ENCODE measurements at regions not wholly inside any gene's neighbourhood (a gene's known extent, or its start where the extent isn't known, plus 50 kb on each side); places are given as distances from the start of the nearest gene placed in this dataset.

DNA sequence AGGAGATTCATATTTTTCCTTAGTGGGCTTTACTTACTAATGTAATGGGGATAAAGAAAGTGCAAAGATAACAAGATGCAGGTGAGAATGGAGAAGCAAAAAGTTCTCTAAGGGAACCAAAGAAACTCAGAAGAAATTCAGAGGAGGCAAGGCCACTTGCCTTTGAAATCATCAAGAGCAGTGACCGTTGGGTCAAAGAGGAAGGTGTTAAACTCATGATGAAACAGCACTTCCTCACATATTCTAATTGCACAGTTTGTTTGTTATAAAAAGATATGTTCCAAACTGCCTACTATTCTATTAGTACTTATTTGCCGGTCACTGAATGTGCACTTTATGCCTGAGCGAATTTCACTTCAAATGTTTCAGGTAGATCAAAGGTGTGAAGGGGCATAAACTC lies 975.1 kb downstream of the BCL11A start:
- CTCF ChIA-PET, result no interaction called here
- H3K4me3 ChIP-seq (ENCODE audit: control extremely low read depth in 1 of 5, extremely low read depth in 1 of 5, insufficient read depth in 1 of 5, low read depth in 2 of 5, low read length in 4 of 5), result no peak overlapping the region
- WGBS (ENCODE audit: insufficient coverage), result 100% methylated on average over 1 of the region's 3 CpGs
- no peak overlapping the region for H3K9ac ChIP-seq (ENCODE audit: low read length)
- no peaks in the 10 kb centered on the region for H3K9me3 ChIP-seq (ENCODE audit: control extremely low read depth in 1 of 3, control insufficient read depth in 2 of 3, insufficient read depth in 1 of 3, low read length in 2 of 3)
- intact Hi-C loops (cut with micrococcal nuclease), result no loop called here
- TF ChIP-seq, protein P1, sequence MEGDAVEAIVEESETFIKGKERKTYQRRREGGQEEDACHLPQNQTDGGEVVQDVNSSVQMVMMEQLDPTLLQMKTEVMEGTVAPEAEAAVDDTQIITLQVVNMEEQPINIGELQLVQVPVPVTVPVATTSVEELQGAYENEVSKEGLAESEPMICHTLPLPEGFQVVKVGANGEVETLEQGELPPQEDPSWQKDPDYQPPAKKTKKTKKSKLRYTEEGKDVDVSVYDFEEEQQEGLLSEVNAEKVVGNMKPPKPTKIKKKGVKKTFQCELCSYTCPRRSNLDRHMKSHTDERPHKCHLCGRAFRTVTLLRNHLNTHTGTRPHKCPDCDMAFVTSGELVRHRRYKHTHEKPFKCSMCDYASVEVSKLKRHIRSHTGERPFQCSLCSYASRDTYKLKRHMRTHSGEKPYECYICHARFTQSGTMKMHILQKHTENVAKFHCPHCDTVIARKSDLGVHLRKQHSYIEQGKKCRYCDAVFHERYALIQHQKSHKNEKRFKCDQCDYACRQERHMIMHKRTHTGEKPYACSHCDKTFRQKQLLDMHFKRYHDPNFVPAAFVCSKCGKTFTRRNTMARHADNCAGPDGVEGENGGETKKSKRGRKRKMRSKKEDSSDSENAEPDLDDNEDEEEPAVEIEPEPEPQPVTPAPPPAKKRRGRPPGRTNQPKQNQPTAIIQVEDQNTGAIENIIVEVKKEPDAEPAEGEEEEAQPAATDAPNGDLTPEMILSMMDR (IDR thresholded peaks at IDR 0.05), result no peak
- no peak for TF ChIP-seq EZH2 (IDR thresholded peaks at IDR 0.05; ENCODE audit: borderline replicate concordance, insufficient read depth, low read depth, low read length, poor library complexity, severe bottlenecking)
- POLR2A ChIA-PET, result no interaction called here
- H4K20me1 ChIP-seq (ENCODE audit: control insufficient read depth, insufficient read depth, low read length, poor library complexity, severe bottlenecking), result no peaks in the 10 kb centered on the region
- peaks cover 3 to 12% of the 10 kb centered on the region in 2 donors for H3K4me1 ChIP-seq (ENCODE audit: control insufficient read depth in 2 of 2, insufficient read depth in 2 of 2, low read length in 2 of 2)
- no peaks in the 10 kb centered on the region for H3K79me2 ChIP-seq (ENCODE audit: control insufficient read depth, insufficient read depth, low read length)
- H3K27me3 ChIP-seq (replicated peaks in 1 of 4; ENCODE audit: control extremely low read depth in 1 of 4, control insufficient read depth in 3 of 4, insufficient read depth in 4 of 4, low read length in 3 of 4), result no peaks in the 10 kb centered on the region
- H3K4me2 ChIP-seq (replicated peaks; ENCODE audit: low read depth, low read length, poor library complexity, severe bottlenecking), result no peak overlapping the region
- DNase-seq (no peak), ATAC-seq (ENCODE audit: low read depth) (no peak)
- no peak overlapping the region for H3K27ac ChIP-seq (ENCODE audit: low read length in 2 of 2)
- H3K27ac Mint-ChIP-seq, result no peak overlapping the region
- H3K9me3 Mint-ChIP-seq (ENCODE audit: insufficient read depth), result no peaks in the 10 kb centered on the region
- no peaks in the 10 kb centered on the region for H3K36me3 ChIP-seq (replicated peaks in 1 of 2; ENCODE audit: control extremely low read depth in 1 of 2, control insufficient read depth in 1 of 2, extremely low read depth in 1 of 2, insufficient read depth in 2 of 2, low read length in 1 of 2)
- H3K4me1 Mint-ChIP-seq, result peaks cover 16% of the 10 kb centered on the region
- H2AFZ ChIP-seq (ENCODE audit: insufficient read depth, low read depth, low read length, poor library complexity, severe bottlenecking), result no peak overlapping the region
- no peak overlapping the region for H3K4me3 Mint-ChIP-seq
- H3K27me3 Mint-ChIP-seq, result peaks cover 5% of the 10 kb centered on the region

DNA sequence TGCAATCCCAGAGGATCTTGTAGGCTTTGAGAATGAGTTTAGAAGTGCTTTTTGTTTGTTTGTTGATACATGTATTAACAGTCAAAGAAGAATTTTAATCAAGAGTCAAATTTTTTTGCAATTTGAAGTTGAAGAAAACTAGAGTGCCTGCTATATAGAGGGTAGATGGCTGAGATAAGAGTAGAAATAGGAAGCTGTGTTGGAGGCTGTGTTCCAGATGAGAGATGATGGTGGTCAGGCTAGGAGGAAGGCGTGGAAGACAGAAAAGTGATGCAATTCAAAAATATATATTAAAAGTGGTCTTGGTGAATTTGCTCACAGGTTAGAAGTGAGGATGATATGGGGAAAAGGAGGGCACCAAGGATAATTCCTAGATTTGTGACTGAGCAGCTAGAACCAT lies 978.3 kb downstream of the BCL11A start:
- TF ChIP-seq, protein P1 (IDR thresholded peaks at IDR 0.05), result no peak
- no peak for TF ChIP-seq EZH2 (IDR thresholded peaks at IDR 0.05; ENCODE audit: borderline replicate concordance, insufficient read depth, low read depth, low read length, poor library complexity, severe bottlenecking)
- Histone ChIP-seq H3K9ac (ENCODE audit: low read length) (no peak overlapping the region), H3K9me3 (ENCODE audit: control extremely low read depth in 1 of 3, control insufficient read depth in 2 of 3, insufficient read depth in 1 of 3, low read length in 2 of 3) (no peaks in the 10 kb centered on the region), H3K4me1 (ENCODE audit: control insufficient read depth in 2 of 2, insufficient read depth in 2 of 2, low read length in 2 of 2) (peaks cover 0 to 7% of the 10 kb centered on the region in 2 donors), H3K36me3 (replicated peaks in 1 of 2; ENCODE audit: control extremely low read depth in 1 of 2, control insufficient read depth in 1 of 2, extremely low read depth in 1 of 2, insufficient read depth in 2 of 2, low read length in 1 of 2) (no peaks in the 10 kb centered on the region), H3K79me2 (ENCODE audit: control insufficient read depth, insufficient read depth, low read length) (no peaks in the 10 kb centered on the region), H4K20me1 (ENCODE audit: control insufficient read depth, insufficient read depth, low read length, poor library complexity, severe bottlenecking) (no peaks in the 10 kb centered on the region), H3K4me3 (ENCODE audit: control extremely low read depth in 1 of 5, extremely low read depth in 1 of 5, insufficient read depth in 1 of 5, low read depth in 2 of 5, low read length in 4 of 5) (no peak overlapping the region), H3K27ac (ENCODE audit: low read length in 2 of 2) (no peak overlapping the region), H2AFZ (ENCODE audit: insufficient read depth, low read depth, low read length, poor library complexity, severe bottlenecking) (no peak overlapping the region), H3K4me2 (replicated peaks; ENCODE audit: low read depth, low read length, poor library complexity, severe bottlenecking) (no peak overlapping the region), H3K27me3 (replicated peaks in 1 of 4; ENCODE audit: control extremely low read depth in 1 of 4, control insufficient read depth in 3 of 4, insufficient read depth in 4 of 4, low read length in 3 of 4) (no peaks in the 10 kb centered on the region)
- POLR2A ChIA-PET, result no interaction called here
- DNase-seq (no peak), ATAC-seq (ENCODE audit: low read depth) (no peak)
- intact Hi-C loops (cut with micrococcal nuclease), result no loop called here
- Mint-ChIP-seq H3K4me1 (peaks cover 9% of the 10 kb centered on the region), H3K27ac (no peak overlapping the region), H3K27me3 (peaks cover 5% of the 10 kb centered on the region), H3K9me3 (ENCODE audit: insufficient read depth) (no peaks in the 10 kb centered on the region), H3K4me3 (no peak overlapping the region)
- WGBS (ENCODE audit: insufficient coverage), result 14% methylated on average over 1 of the region's 1 CpG
- CTCF ChIA-PET, result interaction anchor here (1.4 kb wide), 1 partner anchor 21 kb away, joined by 3 read pairs; no protein-coding TSS in a partner anchor
